ENCODE measurements at regions not wholly inside any gene's neighbourhood (a gene's known extent, or its start where the extent isn't known, plus 50 kb on each side); places are given as distances from the start of the nearest gene placed in this dataset.
"Not testable (repeated sequence)": the region's sequence is repeated elsewhere in the genome, so short reads cannot be mapped to it uniquely, and the experiment has no call there.

- no peak for DNase-seq
Observed at GRCh38 chr2:118372886-118373830, 284.9 kb downstream of the INSIG2 start.

- no peak for DNase-seq
Observed at GRCh38 chr2:118371515-118371914, 283.2 kb downstream of the INSIG2 start.

- DNase-seq: not testable (repeated sequence)
Observed at GRCh38 chr2:118369521-118369920, 281.2 kb downstream of the INSIG2 start.

GRCh38 chr2:118363604-118364003 lies 275.3 kb downstream of the INSIG2 start:
- DNase-seq: no peak

GRCh38 chr2:118356051-118356450 lies 267.8 kb downstream of the INSIG2 start:
- DNase-seq: no peak

- DNase-seq: no peak
Observed at GRCh38 chr2:118351796-118352195, 263.5 kb downstream of the INSIG2 start.

- DNase-seq: no peak
Observed at GRCh38 chr2:118350621-118351020, 262.4 kb downstream of the INSIG2 start.

- DNase-seq: no peak
Observed at GRCh38 chr2:118349365-118349764, 261.1 kb downstream of the INSIG2 start.

- no peak for DNase-seq
Observed at GRCh38 chr2:118348380-118349034, 260.2 kb downstream of the INSIG2 start.

- no peak for DNase-seq
Observed at GRCh38 chr2:118345465-118345864, 257.2 kb downstream of the INSIG2 start.

- DNase-seq: no peak
Observed at GRCh38 chr2:118340103-118340502, 251.8 kb downstream of the INSIG2 start.

- DNase-seq: no peak
Observed at GRCh38 chr2:118339386-118339785, 251.1 kb downstream of the INSIG2 start.

- no peak for DNase-seq
Observed at GRCh38 chr2:118333664-118334063, 245.4 kb downstream of the INSIG2 start.

- no peak for DNase-seq
Observed at GRCh38 chr2:118325321-118325955, 237.2 kb downstream of the INSIG2 start.

GRCh38 chr2:118322406-118322805 lies 234.1 kb downstream of the INSIG2 start:
- DNase-seq: no peak

GRCh38 chr2:118321432-118322105 lies 233.3 kb downstream of the INSIG2 start:
- DNase-seq: no peak

- DNase-seq: no peak
Observed at GRCh38 chr2:118320658-118321057, 232.4 kb downstream of the INSIG2 start.

- DNase-seq: no peak
Observed at GRCh38 chr2:118320196-118320595, 231.9 kb downstream of the INSIG2 start.

GRCh38 chr2:118319271-118319684 lies 231.0 kb downstream of the INSIG2 start:
- peak in 2 of 3 donors; percentile 10 to 26 for DNase-seq

- DNase-seq: no peak
Observed at GRCh38 chr2:118315606-118316005, 227.3 kb downstream of the INSIG2 start.

- DNase-seq: no peak
Observed at GRCh38 chr2:118312969-118313756, 224.9 kb downstream of the INSIG2 start.

All from suppressor macrophage treated with lipopolysaccharide for 1 hour (primary cell).